ENCODE measurements at regions not wholly inside any gene's neighbourhood (a gene's known extent, or its start where the extent isn't known, plus 50 kb on each side); places are given as distances from the start of the nearest gene placed in this dataset.

DNA sequence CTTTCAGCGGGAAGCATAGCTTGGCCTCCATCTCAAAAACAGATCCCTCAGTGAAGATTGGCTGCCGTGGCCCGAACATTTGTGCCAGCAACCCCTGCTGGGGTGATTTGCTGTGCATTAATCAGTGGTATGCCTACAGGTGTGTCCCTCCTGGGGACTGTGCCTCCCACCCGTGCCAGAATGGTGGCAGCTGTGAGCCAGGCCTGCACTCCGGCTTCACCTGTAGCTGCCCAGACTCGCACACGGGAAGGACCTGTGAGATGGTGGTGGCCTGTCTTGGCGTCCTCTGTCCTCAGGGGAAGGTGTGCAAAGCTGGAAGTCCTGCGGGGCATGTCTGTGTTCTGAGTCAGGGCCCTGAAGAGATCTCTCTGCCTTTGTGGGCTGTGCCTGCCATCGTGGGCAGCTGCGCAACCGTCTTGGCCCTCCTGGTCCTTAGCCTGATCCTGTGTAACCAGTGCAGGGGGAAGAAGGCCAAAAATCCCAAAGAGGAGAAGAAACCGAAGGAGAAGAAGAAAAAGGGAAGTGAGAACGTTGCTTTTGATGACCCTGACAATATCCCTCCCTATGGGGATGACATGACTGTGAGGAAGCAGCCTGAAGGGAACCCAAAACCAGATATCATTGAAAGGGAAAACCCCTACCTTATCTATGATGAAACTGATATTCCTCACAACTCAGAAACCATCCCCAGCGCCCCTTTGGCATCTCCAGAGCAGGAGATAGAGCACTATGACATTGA is 175.4 kb downstream of the FAT4 start:
- no peak for TF ChIP-seq POLR2A (IDR thresholded peaks at IDR 0.05; ENCODE audit: low read depth, low read length)
- TF ChIP-seq TAF1 (IDR thresholded peaks at IDR 0.05; ENCODE audit: low read depth, low read length): no peak
- peak; percentile 51; the same call in 1 of the 2 replicates for TF ChIP-seq SPI1 (IDR thresholded peaks at IDR 0.05; ENCODE audit: low read depth, low read length)
- no peak for TF ChIP-seq POLR2AphosphoS5 (IDR thresholded peaks at IDR 0.05; ENCODE audit: low read depth, low read length)
- no peak for TF ChIP-seq POU2F2 (IDR thresholded peaks at IDR 0.05; ENCODE audit: low read depth, low read length)
